ENCODE measurements at regions not wholly inside any gene's neighbourhood (a gene's known extent, or its start where the extent isn't known, plus 50 kb on each side); places are given as distances from the start of the nearest gene placed in this dataset.

- ATAC-seq (no peak), DNase-seq (no peak)
- intact Hi-C loops (cut with DNase I) = no loop called here
- no peaks in the 10 kb centered on the region for H3K9me3 ChIP-seq
- no peaks in the 10 kb centered on the region for H3K36me3 ChIP-seq
- no peaks in the 10 kb centered on the region for H3K27me3 ChIP-seq
- no peaks in the 10 kb centered on the region for H3K4me1 ChIP-seq
- TF ChIP-seq CTCF (IDR thresholded peaks at IDR 0.05) = no peak
- no peak overlapping the region for H3K27ac ChIP-seq
- no peak overlapping the region for H3K4me3 ChIP-seq
Observed at GRCh38 chr10:9028231-9028630, 973.7 kb downstream of the GATA3 start.

- Histone ChIP-seq H3K36me3 (no peaks in the 10 kb centered on the region), H3K4me3 (no peak overlapping the region), H3K4me1 (no peaks in the 10 kb centered on the region), H3K9me3 (no peaks in the 10 kb centered on the region), H3K27ac (no peak overlapping the region), H3K27me3 (no peaks in the 10 kb centered on the region)
- DNase-seq (no peak), ATAC-seq (no peak)
- TF ChIP-seq CTCF (IDR thresholded peaks at IDR 0.05) = no peak
- intact Hi-C loops (cut with DNase I) = no loop called here
Observed at GRCh38 chr10:9035355-9035754, 980.9 kb downstream of the GATA3 start.

- Histone ChIP-seq H3K4me1 (no peaks in the 10 kb centered on the region), H3K9me3 (no peaks in the 10 kb centered on the region), H3K36me3 (no peaks in the 10 kb centered on the region), H3K27ac (no peak overlapping the region), H3K27me3 (no peaks in the 10 kb centered on the region), H3K4me3 (no peak overlapping the region)
- TF ChIP-seq CTCF (IDR thresholded peaks at IDR 0.05) = no peak
- no peak for DNase-seq
- no peak for ATAC-seq
- intact Hi-C loops (cut with DNase I) = no loop called here
Observed at GRCh38 chr10:9036711-9037204, 982.3 kb downstream of the GATA3 start.

- Histone ChIP-seq H3K4me3 (no peak overlapping the region), H3K27ac (no peak overlapping the region), H3K27me3 (no peaks in the 10 kb centered on the region), H3K36me3 (no peaks in the 10 kb centered on the region), H3K9me3 (no peaks in the 10 kb centered on the region), H3K4me1 (no peaks in the 10 kb centered on the region)
- DNase-seq = no peak
- TF ChIP-seq CTCF (IDR thresholded peaks at IDR 0.05) = no peak
- intact Hi-C loops (cut with DNase I) = no loop called here
- ATAC-seq = no peak
Observed at GRCh38 chr10:9038146-9038714, 983.7 kb downstream of the GATA3 start.

- intact Hi-C loops (cut with DNase I) = no loop called here
- H3K9me3 ChIP-seq = no peaks in the 10 kb centered on the region
- H3K27me3 ChIP-seq = no peaks in the 10 kb centered on the region
- H3K36me3 ChIP-seq = no peaks in the 10 kb centered on the region
- no peak for TF ChIP-seq CTCF (IDR thresholded peaks at IDR 0.05)
- H3K27ac ChIP-seq = no peak overlapping the region
- ATAC-seq = no peak
- H3K4me1 ChIP-seq = no peaks in the 10 kb centered on the region
- no peak overlapping the region for H3K4me3 ChIP-seq
- no peak for DNase-seq
Observed at GRCh38 chr10:9043466-9043865, 989.0 kb downstream of the GATA3 start.

GRCh38 chr10:9045311-9045710, 990.8 kb downstream of the GATA3 start:
- H3K4me1 ChIP-seq = no peaks in the 10 kb centered on the region
- H3K27ac ChIP-seq = no peak overlapping the region
- no peak for TF ChIP-seq CTCF (IDR thresholded peaks at IDR 0.05)
- H3K9me3 ChIP-seq = no peaks in the 10 kb centered on the region
- intact Hi-C loops (cut with DNase I) = no loop called here
- ATAC-seq = no peak
- no peak for DNase-seq
- no peaks in the 10 kb centered on the region for H3K36me3 ChIP-seq
- H3K27me3 ChIP-seq = no peaks in the 10 kb centered on the region
- H3K4me3 ChIP-seq = no peak overlapping the region
